IMR-90 (cell line): ENCODE measurements at regions not wholly inside any gene's neighbourhood (a gene's known extent, or its start where the extent isn't known, plus 50 kb on each side); places are given as distances from the start of the nearest gene placed in this dataset.

Experiments
- ATAC-seq: fragments of 200-7000 bp; cut with Tn5 transposase; 2 replicates; pipeline ENCODE4 v1.9.1; 2020; ENCODE audit warnings: low read depth, mild to moderate bottlenecking, moderate library complexity
- BruUV-seq: library from RNA; stranded (reverse); fragments of 400-500 nt; replicated peaks from 2 replicates; lab custom pipeline; 2021; lab: Mats Ljungman, UMichigan
- CTCF ChIA-PET: fragments of 300-600 bp; formaldehyde crosslinking; extraction: SDS; loops from one replicate; lab custom pipeline; 2021; ENCODE audit warnings: antibody characterized with exemption; lab: Yijun Ruan, JAX
- POLR2A ChIA-PET: fragments of 300-600 bp; sonication (Branson Sonifier 250); formaldehyde crosslinking; loops from one replicate; lab custom pipeline; 2022; ENCODE audit warnings: antibody characterized with exemption; ENCODE audit not compliant: unreplicated experiment; lab: Charles Lee
- DNase-seq: peaks from one replicate; pipeline ENCODE4 v3.0.0; 2013
- H2AFZ ChIP-seq: replicated peaks from 2 replicates; pipeline ENCODE3; 2013; ENCODE audit warnings: low read length, mild to moderate bottlenecking; ENCODE audit not compliant: poor library complexity
- H2AK5ac ChIP-seq: 2 replicates; pipeline ENCODE4 v1.6.1; 2013; ENCODE audit warnings: low read depth, low read length, inconsistent platforms
- H2AK9ac ChIP-seq: replicated peaks from 2 replicates; pipeline ENCODE3; 2013; ENCODE audit warnings: mild to moderate bottlenecking, low read depth, low read length, moderate library complexity; ENCODE audit not compliant: poor library complexity
- H2BK120ac ChIP-seq: 2 replicates; pipeline ENCODE4 v1.6.1; 2013; ENCODE audit warnings: low read depth, low read length, inconsistent platforms
- H2BK15ac ChIP-seq: 3 replicates; pipeline ENCODE4 v1.6.1; 2013; ENCODE audit warnings: low read depth, low read length, inconsistent platforms
- H2BK20ac ChIP-seq: 2 replicates; pipeline ENCODE4 v1.6.1; 2013; ENCODE audit warnings: low read depth, mild to moderate bottlenecking, inconsistent platforms, low read length, moderate library complexity
- H2BK5ac ChIP-seq: 2 replicates; pipeline ENCODE4 v1.6.1; 2013; ENCODE audit warnings: mild to moderate bottlenecking, low read depth, low read length, inconsistent platforms; ENCODE audit not compliant: poor library complexity, severe bottlenecking
- H3K14ac ChIP-seq: replicated peaks from 2 replicates; pipeline ENCODE4 v1.6.1; 2013; ENCODE audit warnings: low read depth, low read length, inconsistent platforms
- H3K18ac ChIP-seq: 2 replicates; pipeline ENCODE4 v1.6.1; 2013; ENCODE audit warnings: low read depth, low read length, control low read depth
- H3K23ac ChIP-seq: 2 replicates; pipeline ENCODE4 v1.6.1; 2013; ENCODE audit warnings: low read depth, low read length, inconsistent platforms
- H3K27ac ChIP-seq: 2 replicates; pipeline ENCODE4 v1.5.1; 2013; ENCODE audit warnings: mild to moderate bottlenecking, control low read depth, low read length; ENCODE audit not compliant: insufficient read depth
- H3K27me3 ChIP-seq: 2 replicates; pipeline ENCODE4 v1.6.1; 2013; ENCODE audit warnings: low read length; ENCODE audit not compliant: control insufficient read depth, insufficient read depth
- H3K36me3 ChIP-seq: 2 replicates; pipeline ENCODE4 v1.6.1; 2013; ENCODE audit warnings: low read length, mixed read lengths; ENCODE audit not compliant: control insufficient read depth, insufficient read depth
- H3K4ac ChIP-seq: 2 replicates; pipeline ENCODE4 v1.6.1; 2013; ENCODE audit warnings: low read depth, low read length, inconsistent platforms
- H3K4me1 ChIP-seq: 2 replicates; pipeline ENCODE4 v1.6.1; 2013; ENCODE audit warnings: low read length, mixed read lengths; ENCODE audit not compliant: control insufficient read depth, insufficient read depth
- H3K4me2 ChIP-seq: 2 replicates; pipeline ENCODE4 v1.6.1; 2013; ENCODE audit warnings: low read depth, mild to moderate bottlenecking, control low read depth, low read length, moderate library complexity
- H3K4me3 ChIP-seq: 2 replicates; pipeline ENCODE4 v1.5.1; 2013; ENCODE audit warnings: low read depth, mild to moderate bottlenecking, control low read depth, low read length, moderate library complexity; ENCODE audit not compliant: insufficient read depth
- H3K56ac ChIP-seq: 2 replicates; pipeline ENCODE4 v1.6.1; 2013; ENCODE audit warnings: low read length, inconsistent platforms; ENCODE audit not compliant: insufficient read depth; ENCODE audit errors: extremely low read depth
- H3K79me1 ChIP-seq, 2 experiments: 2 replicates each; pipeline ENCODE4 v1.6.1; 2013; ENCODE audit warnings: low read length in 2 of 2, inconsistent platforms in 1 of 2, low read depth in 1 of 2
- H3K9ac ChIP-seq: 2 replicates; pipeline ENCODE4 v1.6.1; 2013; ENCODE audit warnings: low read depth, low read length, control low read depth
- H3K9me1 ChIP-seq: 2 replicates; pipeline ENCODE4 v1.6.1; 2013; ENCODE audit warnings: low read length, inconsistent platforms; ENCODE audit not compliant: insufficient read depth
- H3K9me3 ChIP-seq: 2 replicates; pipeline ENCODE4 v1.6.1; 2013; ENCODE audit warnings: low read length; ENCODE audit not compliant: control insufficient read depth, insufficient read depth
- H4K20me1 ChIP-seq: 2 replicates; pipeline ENCODE4 v1.6.1; 2013; ENCODE audit warnings: low read length, inconsistent platforms; ENCODE audit not compliant: insufficient read depth
- H4K5ac ChIP-seq: 2 replicates; pipeline ENCODE4 v1.6.1; 2013; ENCODE audit warnings: mild to moderate bottlenecking, low read depth, low read length, control low read depth
- H4K8ac ChIP-seq, 2 experiments: 2 replicates each; pipeline ENCODE4 v1.6.1; 2013; ENCODE audit warnings: low read depth in 2 of 2, low read length in 2 of 2, control low read depth in 1 of 2, inconsistent platforms in 1 of 2
- H4K91ac ChIP-seq: 2 replicates; pipeline ENCODE4 v1.6.1; 2013; ENCODE audit warnings: low read depth, low read length, inconsistent platforms; ENCODE audit not compliant: insufficient read depth
- CEBPB ChIP-seq: IDR thresholded peaks from 2 replicates; pipeline ENCODE4 v1.6.1; 2012; ENCODE audit warnings: low read depth, low read length, improper control_type of control experiment
- MXI1 ChIP-seq: IDR thresholded peaks from 2 replicates; pipeline ENCODE4 v1.6.1; 2012; ENCODE audit warnings: low read depth, mild to moderate bottlenecking, low read length, moderate library complexity, borderline replicate concordance
- WGBS, 2 experiments: methylation state at CpG; one replicate each; pipeline versions ENCODE4 v1.1.5 to v1.1.7; 2013; ENCODE audit warnings: missing lambda C conversion rate in 2 of 2; ENCODE audit not compliant: insufficient read length in 1 of 2; ENCODE audit errors: extremely low coverage in 2 of 2; 5-methylcytosine and 5-hydroxymethylcytosine counted together
- dilution Hi-C: fragments of 300-500 bp; cut with HindIII; formaldehyde crosslinking; loops from one replicate; pipeline ENCODE4 v1.14.3; 2018; ENCODE audit warnings: low sequenced_read_pairs; ENCODE audit not compliant: unreplicated experiment
- in situ Hi-C: fragments of 300-500 bp; cut with MboI; formaldehyde crosslinking; loops from 3 replicates; pipeline ENCODE4 v1.14.3; 2019; ENCODE audit warnings: low sequenced_read_pairs, inconsistent platforms, mixed read lengths
- intact Hi-C: fragments of 100-400 bp; cut with micrococcal nuclease; formaldehyde crosslinking; loops from 2 replicates; pipeline ENCODE4 v1.10.0; 2022

GRCh38 chr9:78585909-78586308 is 289.0 kb downstream of the PSAT1 start:
- Histone ChIP-seq H3K14ac (no peak overlapping the region), H4K8ac (no peak overlapping the region), H2AK5ac (no peak overlapping the region), H2BK15ac (no peak overlapping the region), H3K56ac (no peak overlapping the region), H2BK120ac (no peak overlapping the region), H3K4me1 (peaks cover 3% of the 10 kb centered on the region; the same call in 1 of the 2 replicates), H4K5ac (no peak overlapping the region), H3K79me1 (no peaks in the 10 kb centered on the region), H3K4me2 (no peak overlapping the region), H3K9me1 (no peaks in the 10 kb centered on the region), H4K91ac (no peak overlapping the region), H2BK20ac (no peak overlapping the region), H3K36me3 (no peaks in the 10 kb centered on the region), H3K9ac (no peak overlapping the region), H2AFZ (no peak overlapping the region), H3K4me3 (no peak overlapping the region), H3K18ac (no peak overlapping the region), H2AK9ac (no peak overlapping the region), H3K9me3 (peaks cover 2% of the 10 kb centered on the region; the same call in 1 of the 2 replicates), H3K27ac (no peak overlapping the region), H3K23ac (no peak overlapping the region), H3K4ac (no peak overlapping the region), H2BK5ac (no peak overlapping the region), H4K20me1 (no peaks in the 10 kb centered on the region), H3K27me3 (no peaks in the 10 kb centered on the region)
- no CpG with 5 or more reads among the region's 1 CpG for WGBS, 2 experiments
- no TSS peak for BruUV-seq
- DNase-seq (no peak), ATAC-seq (no peak)
- intact Hi-C loops, result no loop called here
- TF ChIP-seq MXI1 (no peak), CEBPB (peak; percentile 67)
- CTCF ChIA-PET, result no interaction called here
- POLR2A ChIA-PET, result no interaction called here
- in situ Hi-C loops, result loop anchor here (25.0 kb wide), 1 partner anchor 976 kb away; the partner anchor contains the start of gene TLE4
- dilution Hi-C loops, result no loop called here
